HepG2 (cell line): ENCODE measurements at regions not wholly inside any gene's neighbourhood (a gene's known extent, or its start where the extent isn't known, plus 50 kb on each side); places are given as distances from the start of the nearest gene placed in this dataset.

ENCODE experiments used
- ATAC-seq: fragments of 200-7000 bp; cut with Tn5 transposase; 3 replicates; pipeline ENCODE4 v1.9.1; 2020; ENCODE audit warnings: mild to moderate bottlenecking, moderate library complexity
- BruUV-seq: library from RNA; stranded (reverse); fragments of 400-500 nt; replicated peaks from 2 replicates; lab custom pipeline; 2021; lab: Mats Ljungman, UMichigan
- CTCF ChIA-PET: fragments of 300-600 bp; formaldehyde crosslinking; extraction: SDS; loops from one replicate; lab custom pipeline; 2021; ENCODE audit warnings: low total read pairs, inconsistent platforms, low intra/inter-chr PET ratio; lab: Yijun Ruan, JAX
- POLR2A ChIA-PET: fragments of 350-600 bp; sonication (Branson Sonifier 250); formaldehyde crosslinking; loops from one replicate; lab custom pipeline; 2020; ENCODE audit warnings: antibody characterized with exemption, inconsistent platforms; lab: Yijun Ruan, JAX
- DNase-seq: peaks from one replicate; pipeline ENCODE4 v3.0.0-alpha.2; 2015; ENCODE audit warnings: low spot score
- FAIRE-seq: peaks from 3 replicates; lab custom pipeline; 2011; peaks lifted over from hg19 to GRCh38; lab: Jason Lieb, UNC
- H2AFZ ChIP-seq: one replicate; pipeline ENCODE4 v1.6.1; 2011; ENCODE audit warnings: low read length, inconsistent platforms
- H3K27ac ChIP-seq: fragments of 300-600 bp; 3 replicates; pipeline ENCODE4 v1.8.0; 2011; ENCODE audit warnings: mixed run types, mild to moderate bottlenecking, mixed read lengths, low read length, inconsistent platforms; ENCODE audit not compliant: insufficient read depth; ENCODE audit errors: extremely low read length
- H3K27me3 ChIP-seq, 2 experiments: fragments of 200-600 bp in 1 of 2; 2 replicates in 1 of 2; 3 replicates in 1 of 2; pipeline versions ENCODE4 v1.6.0 to v1.8.0; 2011; ENCODE audit warnings: low read length in 2 of 2, mild to moderate bottlenecking in 2 of 2, moderate library complexity in 2 of 2, inconsistent platforms in 1 of 2; ENCODE audit not compliant: insufficient read depth in 2 of 2, control insufficient read depth in 1 of 2
- H3K36me3 ChIP-seq, 2 experiments: fragments of 200-600 bp in 1 of 2; replicated peaks in 1 of 2; 2 replicates in 1 of 2; 3 replicates in 1 of 2; pipeline versions ENCODE4 v1.5.1 to v1.8.0; 2011; ENCODE audit warnings: low read length in 2 of 2, inconsistent platforms in 1 of 2; ENCODE audit not compliant: insufficient read depth in 2 of 2, control insufficient read depth in 1 of 2
- H3K4me1 ChIP-seq: 2 replicates; pipeline ENCODE4 v1.5.1; 2012; ENCODE audit warnings: low read length, inconsistent platforms; ENCODE audit not compliant: insufficient read depth
- H3K4me2 ChIP-seq: 2 replicates; pipeline ENCODE4 v1.6.0; 2011; ENCODE audit warnings: low read depth, low read length, inconsistent platforms
- H3K4me3 ChIP-seq, 3 experiments: fragments of 200-600 bp in 1 of 3; sonication (generic), shearing (Covaris generic) in 1 of 3; replicated peaks in 1 of 3; 2 replicates each; pipeline ENCODE4 v1.5.1; 2011 to 2016; ENCODE audit warnings: low read length in 3 of 3, inconsistent platforms in 2 of 3, low read depth in 2 of 3, mild to moderate bottlenecking in 2 of 3, control low read depth in 1 of 3, mixed read lengths in 1 of 3; ENCODE audit not compliant: insufficient read depth in 1 of 3
- H3K79me2 ChIP-seq: one replicate; pipeline ENCODE4 v1.6.1; 2011; ENCODE audit warnings: low read length, inconsistent platforms; ENCODE audit not compliant: insufficient read depth
- H3K9ac ChIP-seq: 2 replicates; pipeline ENCODE4 v1.6.0; 2011; ENCODE audit warnings: mild to moderate bottlenecking, low read depth, low read length, inconsistent platforms; ENCODE audit not compliant: insufficient read depth
- H3K9me3 ChIP-seq: 2 replicates; pipeline ENCODE4 v1.5.1; 2012; ENCODE audit warnings: mild to moderate bottlenecking, low read length
- H4K20me1 ChIP-seq: 2 replicates; pipeline ENCODE4 v1.6.0; 2011; ENCODE audit warnings: inconsistent platforms, mild to moderate bottlenecking, low read length, moderate library complexity; ENCODE audit not compliant: insufficient read depth
- MTA3 ChIP-seq: sonication (generic); formaldehyde crosslinking; IDR thresholded peaks from 2 replicates; pipeline ENCODE4 v1.4.0; 2020; ENCODE audit warnings: missing genetic modification reagents
- POGK ChIP-seq: sonication (generic); formaldehyde crosslinking; conservative IDR thresholded peaks from 2 replicates; pipeline ENCODE4 v1.8.0; 2022; ENCODE audit warnings: mild to moderate bottlenecking, moderate library complexity, missing genetic modification reagents
- RORA ChIP-seq: sonication (generic); formaldehyde crosslinking; IDR thresholded peaks from 2 replicates; pipeline ENCODE4 v1.5.0; 2020; ENCODE audit warnings: mild to moderate bottlenecking, missing genetic modification reagents, moderate library complexity
- SSRP1 ChIP-seq: IDR thresholded peaks from 2 replicates; pipeline ENCODE4 v1.6.1; 2016; ENCODE audit warnings: control low read depth
- TBP ChIP-seq: sonication (generic); formaldehyde crosslinking; IDR thresholded peaks from 2 replicates; pipeline ENCODE4 v1.5.0; 2020; ENCODE audit warnings: missing genetic modification reagents
- ZNF547 ChIP-seq: sonication (generic); formaldehyde crosslinking; IDR thresholded peaks from 2 replicates; pipeline ENCODE4 v1.5.1; 2020; ENCODE audit warnings: mild to moderate bottlenecking, missing genetic modification reagents
- ZNF564 ChIP-seq: sonication (generic); formaldehyde crosslinking; IDR thresholded peaks from 2 replicates; pipeline ENCODE4 v1.8.1; 2023; ENCODE audit warnings: mild to moderate bottlenecking, missing genetic modification reagents
- ZNF572 ChIP-seq: sonication (generic); formaldehyde crosslinking; IDR thresholded peaks from 2 replicates; pipeline ENCODE4 v1.5.1; 2020; ENCODE audit warnings: mild to moderate bottlenecking, missing genetic modification reagents
- ZNF678 ChIP-seq: sonication (generic); formaldehyde crosslinking; IDR thresholded peaks from 2 replicates; pipeline ENCODE4 v1.4.0; 2020; ENCODE audit warnings: mild to moderate bottlenecking, missing genetic modification reagents
- ZNF776 ChIP-seq: sonication (generic); formaldehyde crosslinking; IDR thresholded peaks from 2 replicates; pipeline ENCODE4 v1.4.0; 2020; ENCODE audit warnings: mild to moderate bottlenecking, missing genetic modification reagents
- ZNF788 ChIP-seq: sonication (generic); formaldehyde crosslinking; IDR thresholded peaks from 2 replicates; pipeline ENCODE4 v1.5.0; 2020; ENCODE audit warnings: mild to moderate bottlenecking, missing genetic modification reagents, borderline replicate concordance
- WGBS: methylation state at CpG from one replicate; pipeline ENCODE4 v1.1.6; 2017; ENCODE audit warnings: low lambda C conversion rate; 5-methylcytosine and 5-hydroxymethylcytosine counted together
- in situ Hi-C: cut with HindIII; loops from 2 replicates; pipeline ENCODE4 v1.10.0; 2017; ENCODE audit warnings: low pct_unique_long_range_greater_than_20kb; ENCODE audit not compliant: extremely low pct_ligation_motif_present
- intact Hi-C: fragments of 100-400 bp; cut with micrococcal nuclease; formaldehyde crosslinking; loops from one replicate; pipeline ENCODE4 v1.10.0; 2022; ENCODE audit not compliant: unreplicated experiment
- TF ChIP-seq, protein P1 (sequence below): sonication (generic); formaldehyde crosslinking; IDR thresholded peaks from 2 replicates; pipeline ENCODE4 v1.5.0; 2020; ENCODE audit warnings: mild to moderate bottlenecking, missing genetic modification reagents

DNA sequence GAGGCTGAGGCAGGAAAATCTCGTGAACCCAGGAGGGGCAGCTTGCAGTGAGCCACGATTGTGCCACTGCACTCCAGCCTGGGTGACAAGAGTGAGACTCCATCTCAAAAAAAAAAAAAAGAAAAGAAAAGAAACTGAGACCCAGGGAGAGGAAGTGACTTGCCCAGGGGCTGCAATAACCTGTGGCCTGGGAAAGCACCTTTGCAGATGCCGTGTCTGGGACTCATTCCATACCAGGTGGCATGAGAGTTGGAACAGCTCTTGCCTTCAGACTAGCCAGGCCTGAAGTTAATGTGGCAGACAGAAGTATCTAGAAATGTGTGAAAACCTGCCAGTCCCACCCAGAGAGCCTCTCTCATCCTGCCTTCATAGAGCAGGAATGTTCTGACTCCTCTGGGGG, 65.4 kb downstream of the PHETA1 start:
- CTCF ChIA-PET: no interaction called here
- H3K79me2 ChIP-seq: no peaks in the 10 kb centered on the region
- FAIRE-seq: no peak
- H3K4me1 ChIP-seq: no peaks in the 10 kb centered on the region
- no peak for TF ChIP-seq MTA3 (CRISPR knock-in tag)
- no peak for TF ChIP-seq ZNF776
- no peak for TF ChIP-seq ZNF547
- TF ChIP-seq SSRP1 (CRISPR knock-in tag): no peak
- TF ChIP-seq ZNF572 (CRISPR knock-in tag): no peak
- no peak for TF ChIP-seq RORA (CRISPR knock-in tag)
- TF ChIP-seq, protein P1, sequence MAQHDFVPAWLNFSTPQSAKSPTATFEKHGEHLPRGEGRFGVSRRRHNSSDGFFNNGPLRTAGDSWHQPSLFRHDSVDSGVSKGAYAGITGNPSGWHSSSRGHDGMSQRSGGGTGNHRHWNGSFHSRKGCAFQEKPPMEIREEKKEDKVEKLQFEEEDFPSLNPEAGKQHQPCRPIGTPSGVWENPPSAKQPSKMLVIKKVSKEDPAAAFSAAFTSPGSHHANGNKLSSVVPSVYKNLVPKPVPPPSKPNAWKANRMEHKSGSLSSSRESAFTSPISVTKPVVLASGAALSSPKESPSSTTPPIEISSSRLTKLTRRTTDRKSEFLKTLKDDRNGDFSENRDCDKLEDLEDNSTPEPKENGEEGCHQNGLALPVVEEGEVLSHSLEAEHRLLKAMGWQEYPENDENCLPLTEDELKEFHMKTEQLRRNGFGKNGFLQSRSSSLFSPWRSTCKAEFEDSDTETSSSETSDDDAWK: no peak
- TF ChIP-seq TBP (CRISPR knock-in tag): no peak
- TF ChIP-seq ZNF564: no peak
- TF ChIP-seq ZNF788 (CRISPR knock-in tag): no peak
- TF ChIP-seq POGK (CRISPR knock-in tag): no peak
- TF ChIP-seq ZNF678: no peak
- TF ChIP-seq, all 625 proteins: peak for 0
- Histone ChIP-seq H3K9ac (no peak overlapping the region), H3K4me3 (no peak overlapping the region), H4K20me1 (no peaks in the 10 kb centered on the region), H3K9me3 (peaks cover 30% of the 10 kb centered on the region), H3K27ac (no peak overlapping the region), H3K36me3 (no peaks in the 10 kb centered on the region), H3K4me2 (no peak overlapping the region), H2AFZ (no peak overlapping the region), H3K27me3 (no peaks in the 10 kb centered on the region)
- 0% methylated on average over 3 of the region's 3 CpGs for WGBS
- BruUV-seq: no TSS peak
- POLR2A ChIA-PET: no interaction called here
- ATAC-seq (no peak), DNase-seq (no peak)
- intact Hi-C loops (no loop called here), in situ Hi-C loops (no loop called here)
